ENCODE measurements at regions not wholly inside any gene's neighbourhood (a gene's known extent, or its start where the extent isn't known, plus 50 kb on each side); places are given as distances from the start of the nearest gene placed in this dataset.

- DNase-seq = no peak
Measured at GRCh38 chr5:74421377-74421776, 219.2 kb downstream of the ENC1 start.

DNA sequence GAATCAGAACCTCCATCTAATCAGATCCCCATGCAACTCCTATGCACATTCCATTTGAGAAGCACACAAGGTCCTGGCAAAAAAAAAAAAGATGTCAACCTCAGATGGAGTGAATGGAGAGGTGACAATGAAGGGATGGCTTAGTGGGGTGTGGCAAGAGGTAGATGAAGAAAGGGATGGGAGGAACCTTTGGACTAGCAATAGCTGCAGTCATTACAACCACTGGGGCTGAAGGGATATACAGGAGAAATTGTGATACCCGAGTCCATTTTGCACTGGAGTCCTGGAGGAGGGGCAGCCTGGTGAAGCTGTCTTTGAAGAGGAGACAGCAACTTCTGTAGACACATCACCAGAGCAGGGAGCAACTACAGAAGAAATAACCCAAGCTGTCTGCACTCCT lies 219.6 kb downstream of the ENC1 start:
- DNase-seq = no peak

- DNase-seq = no peak
Measured at GRCh38 chr5:74420220-74420619, 220.3 kb downstream of the ENC1 start.

DNA sequence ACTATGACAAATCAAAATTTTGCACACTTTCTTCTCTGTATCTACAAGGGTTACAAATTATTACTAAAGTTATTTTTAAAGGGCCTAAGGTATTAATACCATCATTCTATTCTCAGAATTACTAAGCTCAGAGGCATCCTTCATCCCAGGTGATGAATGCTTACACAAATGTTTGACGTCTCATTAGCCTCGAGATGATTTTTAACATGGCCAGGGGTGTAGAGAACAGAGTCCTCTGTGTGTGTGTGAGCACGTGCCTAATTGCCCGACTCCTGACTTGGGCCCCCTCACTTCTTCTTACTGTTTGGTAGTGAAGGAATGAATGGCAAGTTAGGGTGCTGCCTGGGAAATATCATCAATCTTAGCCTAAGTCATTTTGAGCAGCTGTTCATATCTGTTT lies 221.1 kb downstream of the ENC1 start:
- DNase-seq = no peak

GRCh38 chr5:74418709-74419108 lies 221.8 kb downstream of the ENC1 start:
- DNase-seq = no peak

GRCh38 chr5:74418261-74418660 lies 222.3 kb downstream of the ENC1 start:
- DNase-seq = no peak

GRCh38 chr5:74415695-74416102 lies 224.8 kb downstream of the ENC1 start:
- no peak for DNase-seq

- no peak for DNase-seq
Measured at GRCh38 chr5:74414228-74414627, 226.3 kb downstream of the ENC1 start.

- no peak for DNase-seq
Measured at GRCh38 chr5:74413403-74414048, 227.0 kb downstream of the ENC1 start.

DNA sequence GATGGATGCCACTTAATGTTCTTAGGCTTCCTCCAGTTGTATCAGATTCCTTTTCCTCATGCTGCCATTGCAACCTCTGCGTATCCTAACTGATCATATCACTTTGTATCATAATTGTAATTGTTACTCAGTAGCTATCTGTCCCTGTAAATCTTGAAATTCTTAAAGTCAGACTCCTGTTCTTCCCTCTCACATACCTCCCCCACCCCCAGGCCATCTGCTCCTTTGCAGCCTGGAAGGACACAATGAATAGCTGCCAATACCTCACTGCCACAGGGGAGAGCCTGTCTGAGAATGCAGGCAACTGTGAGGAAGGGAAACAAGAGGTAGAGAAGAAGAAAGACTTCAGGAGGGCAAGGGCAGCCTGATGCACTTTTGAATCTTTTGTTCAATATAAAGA lies 228.5 kb downstream of the ENC1 start:
- DNase-seq = no peak

DNA sequence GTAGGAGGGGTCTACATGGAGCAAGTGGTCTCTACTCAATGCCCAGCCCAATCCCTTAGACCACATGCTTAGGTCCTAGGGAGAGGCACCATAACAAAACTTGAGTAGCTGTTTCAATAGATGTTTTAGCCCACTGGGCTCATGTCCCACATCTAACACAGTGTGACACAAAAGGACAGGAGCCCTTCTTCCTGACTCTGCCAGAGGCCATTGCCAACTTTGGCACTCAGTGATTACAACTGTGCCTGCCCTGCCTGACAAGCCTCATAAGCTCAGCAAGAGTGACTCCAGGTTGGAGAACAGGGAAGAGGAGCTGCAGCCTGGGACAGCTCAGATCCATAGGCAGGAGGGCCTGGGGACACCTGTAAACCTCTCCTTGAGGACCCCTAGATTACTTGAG lies 230.8 kb downstream of the ENC1 start:
- DNase-seq = no peak

GRCh38 chr5:74409166-74409706 lies 231.3 kb downstream of the ENC1 start:
- peak; percentile 2 to 46 for DNase-seq

DNA sequence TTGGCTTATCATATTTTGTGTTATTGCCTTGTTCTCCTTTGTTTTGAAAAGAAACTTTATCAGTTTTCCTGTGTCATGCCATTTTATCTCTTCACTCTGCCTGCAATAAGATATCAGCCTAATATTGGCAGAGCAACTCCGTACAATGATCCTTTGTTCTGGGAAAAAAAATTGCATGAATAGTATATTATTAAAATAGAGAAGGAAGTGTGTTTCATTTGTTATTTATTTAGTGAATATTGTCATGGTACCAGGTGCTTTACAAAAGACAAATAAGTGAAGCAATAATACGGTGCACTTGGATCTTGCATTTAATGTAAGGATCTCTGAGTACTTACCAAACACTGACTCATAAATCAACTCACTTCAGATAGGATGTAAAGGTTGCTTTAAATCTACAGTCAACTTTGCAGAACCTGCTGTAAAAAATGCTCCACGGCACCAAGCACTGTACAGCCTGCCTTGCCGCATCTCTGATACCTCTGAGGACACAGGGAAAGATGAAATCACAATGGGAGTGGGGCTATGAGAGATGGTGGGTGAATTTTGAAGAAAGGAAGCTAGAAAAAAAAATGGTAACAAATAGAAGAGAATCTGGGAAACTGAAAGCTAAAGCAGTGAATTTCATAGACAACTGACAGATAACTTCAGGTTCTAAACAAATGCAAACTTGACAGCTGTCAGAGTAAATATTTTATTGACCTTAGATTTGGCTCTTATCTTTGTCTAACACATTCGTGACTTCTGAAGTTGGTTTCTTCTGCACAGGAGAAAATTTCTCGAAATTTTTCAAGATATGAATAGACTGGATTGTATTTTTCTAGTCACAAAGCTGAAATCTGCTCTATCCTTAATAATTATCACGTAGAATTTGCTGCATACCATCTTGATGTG lies 232.1 kb downstream of the ENC1 start:
- peak in 1 of 2 experiments; percentile 27 for DNase-seq

DNA sequence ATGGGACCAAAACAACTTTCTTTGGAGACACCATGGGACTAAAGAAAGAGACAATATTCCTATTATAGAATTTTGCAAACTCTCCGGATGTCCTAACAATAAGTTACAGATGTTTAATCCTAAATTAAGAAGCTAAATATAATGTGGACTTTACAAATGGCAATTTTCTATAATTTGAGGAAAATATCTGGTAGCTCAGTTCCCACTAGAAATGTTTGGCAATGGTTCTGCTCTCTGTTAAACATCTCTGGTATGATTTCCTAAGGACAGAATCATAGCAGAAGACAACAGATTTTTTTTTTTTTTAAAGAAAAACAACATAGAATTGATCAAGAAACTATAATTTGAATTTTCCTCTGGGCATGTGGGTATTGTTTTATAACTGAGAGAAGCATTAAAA lies 232.8 kb downstream of the ENC1 start:
- DNase-seq = no peak

DNA sequence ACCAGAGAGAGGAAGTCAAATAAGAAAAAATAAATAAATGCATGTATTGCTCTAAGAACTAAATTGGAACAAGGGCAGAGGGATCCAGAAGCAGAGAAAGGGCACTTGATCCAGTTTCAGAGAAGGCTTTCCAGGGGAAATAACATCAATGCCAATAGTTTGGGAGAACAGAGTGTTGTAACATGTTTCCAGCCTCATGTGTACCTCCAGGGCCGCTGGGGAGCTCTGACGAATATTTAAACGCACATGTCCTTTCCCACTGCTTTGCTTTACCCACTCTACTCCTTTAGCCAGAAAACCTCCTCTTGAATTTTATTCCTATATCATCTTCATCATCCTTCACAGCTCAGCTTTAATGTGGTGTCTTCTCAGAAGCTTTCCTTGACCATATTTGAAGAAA lies 233.7 kb downstream of the ENC1 start:
- DNase-seq = no peak

DNA sequence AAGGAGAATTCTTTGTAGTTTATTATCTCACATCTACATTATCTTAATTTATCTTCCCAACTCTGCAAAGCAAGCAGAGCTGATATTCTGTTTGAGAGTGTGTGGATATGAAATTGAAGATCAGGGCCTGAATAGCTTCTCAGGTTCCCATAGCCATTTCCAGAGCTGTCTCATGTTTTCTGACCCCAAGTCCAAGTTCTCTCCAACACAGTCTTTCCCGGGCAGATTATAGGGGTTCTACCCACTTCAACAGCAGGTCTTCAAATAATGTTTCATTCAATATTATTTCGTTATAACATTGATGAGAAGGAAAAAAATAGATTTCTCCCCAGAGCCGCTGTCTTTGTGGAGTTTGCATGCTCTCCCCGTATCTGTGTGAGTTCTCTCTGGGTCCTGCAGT lies 234.9 kb downstream of the ENC1 start:
- no peak for DNase-seq

GRCh38 chr5:74404574-74405508 lies 235.7 kb downstream of the ENC1 start:
- no peak for DNase-seq

DNA sequence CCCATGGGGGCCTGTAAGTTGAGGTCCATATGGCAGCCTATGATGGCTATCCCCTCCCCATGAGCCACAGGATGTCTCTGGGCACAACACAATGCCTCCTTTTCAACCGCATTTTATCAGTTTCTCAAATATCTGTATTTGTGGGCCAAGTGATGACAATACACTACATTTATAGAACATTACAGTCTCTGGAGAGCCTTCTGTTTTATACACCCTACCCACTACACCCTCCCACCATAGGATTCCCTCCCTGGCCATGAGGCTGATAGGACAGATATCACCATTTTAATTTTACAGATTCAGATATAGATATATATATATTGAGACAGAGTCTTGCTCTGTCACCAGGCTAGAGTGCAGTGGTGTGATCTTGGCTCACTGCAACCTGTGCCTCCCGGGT lies 236.8 kb downstream of the ENC1 start:
- DNase-seq = no peak

- DNase-seq = no peak
Measured at GRCh38 chr5:74402553-74402952, 238.0 kb downstream of the ENC1 start.

GRCh38 chr5:74401946-74402320 lies 238.6 kb downstream of the ENC1 start:
- no peak for DNase-seq

- DNase-seq = no peak
Measured at GRCh38 chr5:74401281-74401945, 239.1 kb downstream of the ENC1 start.

DNA sequence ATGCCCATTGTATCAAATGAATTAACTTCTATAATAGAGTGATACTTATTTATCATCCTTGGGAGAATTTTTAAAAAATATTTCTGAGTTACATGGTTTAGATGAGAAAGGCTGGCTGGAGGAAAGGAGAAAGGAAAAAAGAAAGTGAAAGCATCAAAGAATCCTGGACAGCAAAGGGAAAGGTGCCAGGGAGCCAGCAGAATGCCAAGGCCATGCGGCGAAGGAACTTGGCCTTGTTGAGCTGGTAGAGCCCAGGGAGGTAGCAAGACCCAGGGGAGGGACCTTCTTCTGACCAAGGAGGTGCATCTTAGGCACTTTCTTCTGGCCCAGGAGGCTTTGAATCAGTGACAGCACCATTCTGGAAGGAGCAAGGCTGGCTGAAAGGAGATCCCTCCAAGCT lies 240.5 kb downstream of the ENC1 start:
- DNase-seq = no peak

Measured in NCI-H2081 (cell line).